ENCODE measurements at regions not wholly inside any gene's neighbourhood (a gene's known extent, or its start where the extent isn't known, plus 50 kb on each side); places are given as distances from the start of the nearest gene placed in this dataset.

- no peak for TF ChIP-seq CTCF (conservative IDR thresholded peaks at IDR 0.05; ENCODE audit: low read depth in 2 of 2)
- no peak for TF ChIP-seq EZH2 (IDR thresholded peaks at IDR 0.05; ENCODE audit: low read depth, unreplicated experiment)
- TF ChIP-seq EZH2phosphoT487 (IDR thresholded peaks at IDR 0.05; ENCODE audit: unreplicated experiment): no peak
- TF ChIP-seq POLR2AphosphoS5 (IDR thresholded peaks at IDR 0.05; ENCODE audit: low read depth): no peak
- no peak for TF ChIP-seq CREB1 (CRISPR knock-in tag; IDR thresholded peaks at IDR 0.05; ENCODE audit: low read depth)
Observed at GRCh38 chr12:22855456-22855855, 230.5 kb downstream of the ETNK1 start.

Measured in GM23338 (cell line).